Panc1 (cell line): ENCODE measurements at regions not wholly inside any gene's neighbourhood (a gene's known extent, or its start where the extent isn't known, plus 50 kb on each side); places are given as distances from the start of the nearest gene placed in this dataset.

Experiments
- ATAC-seq: fragments of 200-7000 bp; cut with Tn5 transposase; 2 replicates; pipeline ENCODE4 v1.9.1; 2020; ENCODE audit warnings: mild to moderate bottlenecking, moderate library complexity
- BruUV-seq: library from RNA; stranded (reverse); fragments of 400-500 nt; replicated peaks from 2 replicates; lab custom pipeline; 2021; lab: Mats Ljungman, UMichigan
- CTCF ChIA-PET: fragments of 300-600 bp; sonication (Branson Sonifier 250); formaldehyde crosslinking; loops from one replicate; lab custom pipeline; 2022; ENCODE audit warnings: antibody characterized with exemption; lab: Charles Lee
- POLR2A ChIA-PET: fragments of 300-600 bp; sonication (Branson Sonifier 250); formaldehyde crosslinking; loops from one replicate; lab custom pipeline; 2022; ENCODE audit warnings: antibody characterized with exemption; lab: Charles Lee
- DNase-seq: peaks from one replicate; pipeline ENCODE4 v3.0.0-alpha.2; 2010; ENCODE audit warnings: low read depth, low spot score
- H3K27ac ChIP-seq: 2 replicates; pipeline ENCODE4 v1.5.1; 2011; ENCODE audit warnings: mild to moderate bottlenecking, low read length, inconsistent platforms
- H3K27me3 ChIP-seq: fragments of 200-500 bp; sonication (Bioruptor generic); 2 replicates; pipeline ENCODE4 v1.6.0; 2014; ENCODE audit warnings: low read length, inconsistent platforms; ENCODE audit not compliant: control insufficient read depth, insufficient read depth
- H3K36me3 ChIP-seq: fragments of 200-500 bp; sonication (Bioruptor generic); 2 replicates; pipeline ENCODE4 v1.5.1; 2014; ENCODE audit warnings: inconsistent platforms, mild to moderate bottlenecking, low read length, moderate library complexity; ENCODE audit not compliant: control insufficient read depth, insufficient read depth
- H3K4me1 ChIP-seq: 2 replicates; pipeline ENCODE4 v1.5.1; 2011; ENCODE audit warnings: inconsistent platforms, mild to moderate bottlenecking, low read length, moderate library complexity; ENCODE audit not compliant: control insufficient read depth, insufficient read depth
- H3K4me3 ChIP-seq, 2 experiments: 2 replicates each; pipeline ENCODE4 v1.5.1; 2011 to 2012; ENCODE audit warnings: low read depth in 2 of 2, low read length in 2 of 2, mild to moderate bottlenecking in 2 of 2, inconsistent platforms in 1 of 2, moderate library complexity in 1 of 2
- H3K9me3 ChIP-seq: fragments of 200-500 bp; sonication (Bioruptor generic); 2 replicates; pipeline ENCODE4 v1.5.1; 2014; ENCODE audit warnings: low read depth, mild to moderate bottlenecking, inconsistent platforms, low read length, moderate library complexity; ENCODE audit not compliant: control insufficient read depth, insufficient read depth
- POLR2AphosphoS5 ChIP-seq: IDR thresholded peaks from 2 replicates; pipeline ENCODE4 v1.6.1; 2012; ENCODE audit warnings: mild to moderate bottlenecking, low read depth, low read length, moderate library complexity
- SIN3A ChIP-seq: IDR thresholded peaks from 2 replicates; pipeline ENCODE4 v1.6.1; 2012; ENCODE audit warnings: low read depth, mild to moderate bottlenecking, low read length, moderate library complexity, borderline replicate concordance; ENCODE audit not compliant: insufficient read depth
- TCF7L2 ChIP-seq: IDR thresholded peaks from 2 replicates; pipeline ENCODE4 v1.6.1; 2011; ENCODE audit warnings: mild to moderate bottlenecking, low read depth, low read length, inconsistent platforms
- in situ Hi-C: cut with HindIII; loops from 2 replicates; pipeline ENCODE4 v1.10.0; 2016; ENCODE audit warnings: low sequenced_read_pairs, low pct_unique_long_range_greater_than_20kb
- intact Hi-C: fragments of 100-400 bp; cut with micrococcal nuclease; formaldehyde crosslinking; loops from one replicate; pipeline ENCODE4 v1.10.0; 2022; ENCODE audit not compliant: unreplicated experiment
- TF ChIP-seq, protein P1 (sequence below): fragments of 450-650 bp; IDR thresholded peaks from 2 replicates; pipeline ENCODE4 v1.5.1; 2017; ENCODE audit warnings: mild to moderate bottlenecking
- TF ChIP-seq, protein P2 (sequence below), 2 experiments: IDR thresholded peaks; 2 replicates each; pipeline ENCODE4 v1.6.1; 2011 to 2012; ENCODE audit warnings: low read depth in 2 of 2, control low read depth in 1 of 2, low read length in 1 of 2, mild to moderate bottlenecking in 1 of 2, moderate library complexity in 1 of 2; ENCODE audit not compliant: insufficient read depth in 1 of 2

DNA sequence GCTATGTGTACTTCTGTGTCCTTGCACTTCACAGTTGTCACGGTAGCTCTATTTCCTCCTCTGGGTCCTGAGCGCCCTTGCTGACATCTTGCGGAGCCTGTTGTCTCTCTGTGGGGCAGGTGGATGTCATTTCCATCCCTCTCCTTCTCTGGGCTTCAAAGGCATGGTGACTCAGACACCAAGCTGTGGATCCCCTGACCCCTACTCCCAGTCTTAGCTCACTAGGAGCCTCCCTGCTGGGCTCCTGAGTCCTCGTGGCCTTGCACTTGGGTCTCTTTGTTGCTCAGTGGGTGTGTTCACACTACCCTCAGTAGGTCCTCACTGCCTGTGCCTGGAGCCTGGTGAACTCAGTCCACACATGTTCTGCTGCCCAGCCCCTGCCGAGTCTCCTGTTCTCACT, 100.3 kb upstream of the PAX2 start:
- ChIA-PET CTCF (no interaction called here), POLR2A (interaction anchor here (0.6 to 0.7 kb wide), 2 partner anchors 36 to 213 kb away, joined by 4 to 5 read pairs; no protein-coding TSS in a partner anchor)
- Histone ChIP-seq H3K9me3 (no peaks in the 10 kb centered on the region), H3K27ac (no peak overlapping the region), H3K4me3 (no peak overlapping the region), H3K36me3 (no peaks in the 10 kb centered on the region), H3K4me1 (no peaks in the 10 kb centered on the region), H3K27me3 (peaks cover 3% of the 10 kb centered on the region)
- TF ChIP-seq POLR2AphosphoS5 (no peak), SIN3A (no peak), TCF7L2 (no peak)
- TF ChIP-seq, protein P1, sequence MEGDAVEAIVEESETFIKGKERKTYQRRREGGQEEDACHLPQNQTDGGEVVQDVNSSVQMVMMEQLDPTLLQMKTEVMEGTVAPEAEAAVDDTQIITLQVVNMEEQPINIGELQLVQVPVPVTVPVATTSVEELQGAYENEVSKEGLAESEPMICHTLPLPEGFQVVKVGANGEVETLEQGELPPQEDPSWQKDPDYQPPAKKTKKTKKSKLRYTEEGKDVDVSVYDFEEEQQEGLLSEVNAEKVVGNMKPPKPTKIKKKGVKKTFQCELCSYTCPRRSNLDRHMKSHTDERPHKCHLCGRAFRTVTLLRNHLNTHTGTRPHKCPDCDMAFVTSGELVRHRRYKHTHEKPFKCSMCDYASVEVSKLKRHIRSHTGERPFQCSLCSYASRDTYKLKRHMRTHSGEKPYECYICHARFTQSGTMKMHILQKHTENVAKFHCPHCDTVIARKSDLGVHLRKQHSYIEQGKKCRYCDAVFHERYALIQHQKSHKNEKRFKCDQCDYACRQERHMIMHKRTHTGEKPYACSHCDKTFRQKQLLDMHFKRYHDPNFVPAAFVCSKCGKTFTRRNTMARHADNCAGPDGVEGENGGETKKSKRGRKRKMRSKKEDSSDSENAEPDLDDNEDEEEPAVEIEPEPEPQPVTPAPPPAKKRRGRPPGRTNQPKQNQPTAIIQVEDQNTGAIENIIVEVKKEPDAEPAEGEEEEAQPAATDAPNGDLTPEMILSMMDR: no peak
- TF ChIP-seq, protein P2, sequence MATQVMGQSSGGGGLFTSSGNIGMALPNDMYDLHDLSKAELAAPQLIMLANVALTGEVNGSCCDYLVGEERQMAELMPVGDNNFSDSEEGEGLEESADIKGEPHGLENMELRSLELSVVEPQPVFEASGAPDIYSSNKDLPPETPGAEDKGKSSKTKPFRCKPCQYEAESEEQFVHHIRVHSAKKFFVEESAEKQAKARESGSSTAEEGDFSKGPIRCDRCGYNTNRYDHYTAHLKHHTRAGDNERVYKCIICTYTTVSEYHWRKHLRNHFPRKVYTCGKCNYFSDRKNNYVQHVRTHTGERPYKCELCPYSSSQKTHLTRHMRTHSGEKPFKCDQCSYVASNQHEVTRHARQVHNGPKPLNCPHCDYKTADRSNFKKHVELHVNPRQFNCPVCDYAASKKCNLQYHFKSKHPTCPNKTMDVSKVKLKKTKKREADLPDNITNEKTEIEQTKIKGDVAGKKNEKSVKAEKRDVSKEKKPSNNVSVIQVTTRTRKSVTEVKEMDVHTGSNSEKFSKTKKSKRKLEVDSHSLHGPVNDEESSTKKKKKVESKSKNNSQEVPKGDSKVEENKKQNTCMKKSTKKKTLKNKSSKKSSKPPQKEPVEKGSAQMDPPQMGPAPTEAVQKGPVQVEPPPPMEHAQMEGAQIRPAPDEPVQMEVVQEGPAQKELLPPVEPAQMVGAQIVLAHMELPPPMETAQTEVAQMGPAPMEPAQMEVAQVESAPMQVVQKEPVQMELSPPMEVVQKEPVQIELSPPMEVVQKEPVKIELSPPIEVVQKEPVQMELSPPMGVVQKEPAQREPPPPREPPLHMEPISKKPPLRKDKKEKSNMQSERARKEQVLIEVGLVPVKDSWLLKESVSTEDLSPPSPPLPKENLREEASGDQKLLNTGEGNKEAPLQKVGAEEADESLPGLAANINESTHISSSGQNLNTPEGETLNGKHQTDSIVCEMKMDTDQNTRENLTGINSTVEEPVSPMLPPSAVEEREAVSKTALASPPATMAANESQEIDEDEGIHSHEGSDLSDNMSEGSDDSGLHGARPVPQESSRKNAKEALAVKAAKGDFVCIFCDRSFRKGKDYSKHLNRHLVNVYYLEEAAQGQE (IDR thresholded peaks at IDR 0.05; ENCODE audit: insufficient read depth in 1 of 2, low read depth in 2 of 2, low read length in 1 of 2): no peak
- intact Hi-C loops (no loop called here), in situ Hi-C loops (no loop called here)
- no TSS peak for BruUV-seq
- DNase-seq: no peak
- no peak for ATAC-seq

DNA sequence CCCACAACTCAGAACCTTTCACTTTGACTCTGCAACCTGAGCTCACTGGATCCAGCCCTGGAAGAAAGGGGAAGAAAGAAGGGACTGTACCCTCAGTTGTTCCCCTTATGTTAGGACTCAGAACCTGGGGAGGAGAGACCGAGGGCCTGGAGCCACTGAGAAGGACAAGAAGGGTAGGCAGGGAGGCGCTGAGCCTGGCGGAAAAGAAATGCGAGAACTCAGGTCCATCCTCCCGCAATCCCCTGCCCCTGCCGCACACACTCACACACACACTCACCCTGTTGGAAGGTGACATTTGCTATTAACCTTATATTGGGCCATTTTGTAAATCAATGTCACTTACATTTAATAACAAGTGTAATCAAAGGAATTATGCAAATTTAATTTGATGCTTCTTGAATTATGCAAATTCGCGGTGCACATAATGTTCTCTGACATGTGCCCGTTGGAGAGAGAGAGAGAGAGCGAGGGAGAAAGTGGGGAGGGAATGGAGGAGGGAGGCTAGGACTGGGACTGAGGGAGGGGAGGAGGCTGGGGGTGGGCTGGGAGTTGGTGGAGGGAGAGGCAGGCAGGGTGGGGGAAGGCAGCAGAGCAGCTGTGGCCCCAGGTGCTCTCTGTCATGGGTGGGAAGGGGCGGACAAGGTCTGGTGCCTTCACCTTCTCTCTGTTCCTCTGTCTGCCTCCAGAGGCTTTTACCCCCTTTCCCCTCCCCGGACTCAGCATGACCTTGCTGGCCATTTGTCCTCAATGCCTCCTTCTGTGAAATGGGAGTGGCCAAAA, 99.6 kb upstream of the PAX2 start:
- no peak for TF ChIP-seq POLR2AphosphoS5
- Histone ChIP-seq H3K9me3 (no peaks in the 10 kb centered on the region), H3K27me3 (peaks cover 3% of the 10 kb centered on the region), H3K36me3 (no peaks in the 10 kb centered on the region), H3K4me3 (no peak overlapping the region), H3K27ac (no peak overlapping the region), H3K4me1 (no peaks in the 10 kb centered on the region)
- CTCF ChIA-PET: interaction anchor here (0.5 kb wide), 1 partner anchor 113 kb away, joined by 3 read pairs; no protein-coding TSS in a partner anchor
- intact Hi-C loops: no loop called here
- ATAC-seq (no peak), DNase-seq (no peak)
- no TSS peak for BruUV-seq
- POLR2A ChIA-PET: interaction anchor here (0.6 kb wide), 1 partner anchor 37 kb away, joined by 5 read pairs; no protein-coding TSS in a partner anchor
- in situ Hi-C loops: no loop called here

DNA sequence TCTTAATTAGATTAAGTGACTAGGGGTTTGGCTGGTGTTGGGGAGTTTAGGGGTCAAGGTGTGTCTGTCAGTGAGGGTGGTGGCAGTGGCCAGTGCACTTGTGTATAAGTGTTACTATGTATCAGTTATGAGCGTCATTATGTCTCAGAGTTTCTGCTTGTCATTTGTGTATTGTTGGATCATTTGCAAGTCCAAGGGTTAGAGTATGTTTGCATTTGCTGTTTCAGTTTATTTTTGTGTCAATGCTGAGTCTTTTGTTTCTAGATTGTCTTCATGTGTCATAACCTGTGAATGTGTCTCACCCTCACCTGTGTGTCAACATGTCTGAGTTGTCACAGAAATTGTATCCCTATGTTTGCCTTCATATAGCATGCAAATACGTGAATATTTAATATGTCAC, 97.5 kb upstream of the PAX2 start:
- Histone ChIP-seq H3K4me1 (no peaks in the 10 kb centered on the region), H3K36me3 (no peaks in the 10 kb centered on the region), H3K27ac (no peak overlapping the region), H3K4me3 (no peak overlapping the region), H3K9me3 (no peaks in the 10 kb centered on the region), H3K27me3 (peaks cover 5% of the 10 kb centered on the region; the same call in 1 of the 2 replicates)
- CTCF ChIA-PET: no interaction called here
- POLR2A ChIA-PET: no interaction called here
- intact Hi-C loops (no loop called here), in situ Hi-C loops (no loop called here)
- no peak for ATAC-seq
- TF ChIP-seq, protein P2 (IDR thresholded peaks at IDR 0.05; ENCODE audit: insufficient read depth in 1 of 2, low read depth in 2 of 2, low read length in 1 of 2): no peak
- TF ChIP-seq TCF7L2: no peak
- TF ChIP-seq POLR2AphosphoS5: no peak
- no peak for TF ChIP-seq SIN3A
- TF ChIP-seq, protein P1: no peak
- no TSS peak for BruUV-seq
- no peak for DNase-seq
